ENCODE measurements at regions not wholly inside any gene's neighbourhood (a gene's known extent, or its start where the extent isn't known, plus 50 kb on each side); places are given as distances from the start of the nearest gene placed in this dataset.
"Not testable (repeated sequence)": the region's sequence is repeated elsewhere in the genome, so short reads cannot be mapped to it uniquely, and the experiment has no call there.

DNA sequence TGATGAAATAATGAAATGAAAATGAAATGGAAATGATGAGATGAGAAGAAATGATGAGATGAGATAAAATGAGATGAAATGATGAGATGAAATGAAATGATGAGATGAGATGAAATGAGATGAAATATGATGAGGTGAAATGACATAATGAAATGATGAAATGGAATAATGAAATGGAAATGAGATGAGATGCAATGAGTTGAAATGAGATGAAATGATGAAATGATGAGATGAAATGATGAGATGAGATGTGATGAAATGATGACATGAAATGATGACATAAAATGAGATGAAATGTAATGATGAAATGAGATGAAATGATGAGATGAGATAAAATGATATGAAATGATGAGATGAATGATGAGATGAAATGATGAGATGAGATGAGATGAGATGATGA is 342.7 kb upstream of the PLGLB1 start:
- DNase-seq (ENCODE audit: low read depth); in situ Hi-C loops (cut with HindIII; ENCODE audit: low pct_unique_long_range_greater_than_20kb, low sequenced_read_pairs): not testable (repeated sequence)

GRCh38 chr2:87365038-87365437 is 343.4 kb upstream of the PLGLB1 start:
- in situ Hi-C loops (cut with HindIII; ENCODE audit: low pct_unique_long_range_greater_than_20kb, low sequenced_read_pairs); DNase-seq (ENCODE audit: low read depth): not testable (repeated sequence)

GRCh38 chr2:87386063-87386560 is 361.8 kb upstream of the PLGLB2 start:
- in situ Hi-C loops (cut with HindIII; ENCODE audit: low pct_unique_long_range_greater_than_20kb, low sequenced_read_pairs); DNase-seq (ENCODE audit: low read depth): not testable (repeated sequence)

GRCh38 chr2:87395784-87396183 is 352.1 kb upstream of the PLGLB2 start:
- in situ Hi-C loops (cut with HindIII; ENCODE audit: low pct_unique_long_range_greater_than_20kb, low sequenced_read_pairs); DNase-seq (ENCODE audit: low read depth): not testable (repeated sequence)

- DNase-seq (ENCODE audit: low read depth); in situ Hi-C loops (cut with HindIII; ENCODE audit: low pct_unique_long_range_greater_than_20kb, low sequenced_read_pairs): not testable (repeated sequence)
These were observed 351.2 kb upstream of the PLGLB2 start for GRCh38 chr2:87396551-87397265.

DNA sequence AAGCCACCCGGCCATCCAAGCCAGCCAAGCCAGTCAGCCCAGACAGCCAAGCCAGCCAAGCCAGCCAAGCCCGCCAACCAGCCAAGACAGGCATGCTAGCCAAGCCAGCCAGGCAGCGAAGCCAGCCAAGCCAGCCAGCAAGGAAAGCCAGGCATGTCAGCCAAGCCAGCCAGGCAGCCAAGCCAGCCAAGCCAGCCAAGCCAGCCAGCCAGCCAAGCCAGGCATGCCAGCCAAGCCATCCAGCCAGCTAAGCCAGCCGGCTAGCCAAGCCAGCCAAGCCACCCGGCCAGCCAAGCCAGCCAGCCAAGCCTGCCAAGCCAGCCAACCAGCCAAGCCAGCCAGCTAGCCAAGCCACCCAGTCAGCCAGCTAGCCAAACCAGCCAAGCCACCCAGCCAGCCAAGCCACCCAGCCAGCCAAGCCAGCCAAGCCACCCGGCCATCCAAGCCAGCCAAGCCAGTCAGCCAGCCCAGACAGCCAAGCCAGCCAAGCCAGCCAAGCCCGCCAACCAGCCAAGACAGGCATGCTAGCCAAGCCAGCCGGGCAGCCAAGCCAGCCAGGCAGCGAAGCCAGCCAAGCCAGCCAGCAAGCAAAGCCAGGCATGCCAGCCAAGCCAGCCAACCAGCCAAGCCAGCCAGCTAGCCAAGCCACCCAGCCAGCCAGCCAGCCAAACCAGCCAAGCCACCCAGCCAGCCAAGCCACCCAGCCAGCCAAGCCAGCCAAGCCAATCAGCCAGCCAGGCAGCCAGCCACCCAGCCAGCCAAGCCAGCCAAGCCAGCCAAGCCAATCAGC is 350.4 kb upstream of the PLGLB2 start:
- in situ Hi-C loops (cut with HindIII; ENCODE audit: low pct_unique_long_range_greater_than_20kb, low sequenced_read_pairs): not testable (repeated sequence)

GRCh38 chr2:87398567-87399305 is 349.2 kb upstream of the PLGLB2 start:
- in situ Hi-C loops (cut with HindIII; ENCODE audit: low pct_unique_long_range_greater_than_20kb, low sequenced_read_pairs): not testable (repeated sequence)

More for the DNA sequence above, 350.4 kb upstream of the PLGLB2 start:
- DNase-seq (ENCODE audit: low read depth): not testable (repeated sequence)

DNA sequence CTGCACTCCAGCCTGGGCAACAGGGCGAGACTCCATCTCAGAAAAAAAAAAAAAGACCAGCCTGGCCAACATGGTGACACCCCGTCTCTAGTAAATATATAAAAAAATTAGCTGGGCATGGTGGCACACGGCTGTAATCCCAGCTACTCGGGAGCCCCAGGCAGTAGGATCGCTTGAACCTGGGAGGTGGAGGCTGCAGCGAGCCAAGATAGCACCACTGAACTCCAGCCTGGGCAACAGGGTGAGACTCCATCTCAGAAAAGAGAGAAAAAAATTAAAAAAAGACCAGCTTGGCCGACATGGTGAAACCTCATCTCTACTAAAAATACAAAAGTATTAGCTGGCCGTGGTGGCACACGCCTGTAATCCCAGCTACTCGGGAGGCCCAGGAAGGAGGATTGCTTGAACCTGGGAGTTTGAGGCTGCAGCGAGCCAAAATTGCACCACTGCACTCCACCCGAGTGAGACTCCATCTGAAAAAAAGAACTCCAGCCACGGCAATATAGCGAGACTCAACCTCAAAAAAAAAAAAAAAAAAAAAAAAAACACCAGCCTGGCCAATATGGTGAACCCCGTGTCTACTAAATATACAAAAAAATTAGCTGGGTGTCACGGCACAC is 346.1 kb upstream of the PLGLB2 start:
- in situ Hi-C loops (cut with HindIII; ENCODE audit: low pct_unique_long_range_greater_than_20kb, low sequenced_read_pairs): no loop called here

More at GRCh38 chr2:87398567-87399305, 349.2 kb upstream of the PLGLB2 start:
- DNase-seq (ENCODE audit: low read depth): not testable (repeated sequence)

GRCh38 chr2:87403893-87404175 is 344.1 kb upstream of the PLGLB2 start:
- no peak for DNase-seq (ENCODE audit: low read depth)
- in situ Hi-C loops (cut with HindIII; ENCODE audit: low pct_unique_long_range_greater_than_20kb, low sequenced_read_pairs): no loop called here

More for the DNA sequence above, 346.1 kb upstream of the PLGLB2 start:
- no peak for DNase-seq (ENCODE audit: low read depth)

DNA sequence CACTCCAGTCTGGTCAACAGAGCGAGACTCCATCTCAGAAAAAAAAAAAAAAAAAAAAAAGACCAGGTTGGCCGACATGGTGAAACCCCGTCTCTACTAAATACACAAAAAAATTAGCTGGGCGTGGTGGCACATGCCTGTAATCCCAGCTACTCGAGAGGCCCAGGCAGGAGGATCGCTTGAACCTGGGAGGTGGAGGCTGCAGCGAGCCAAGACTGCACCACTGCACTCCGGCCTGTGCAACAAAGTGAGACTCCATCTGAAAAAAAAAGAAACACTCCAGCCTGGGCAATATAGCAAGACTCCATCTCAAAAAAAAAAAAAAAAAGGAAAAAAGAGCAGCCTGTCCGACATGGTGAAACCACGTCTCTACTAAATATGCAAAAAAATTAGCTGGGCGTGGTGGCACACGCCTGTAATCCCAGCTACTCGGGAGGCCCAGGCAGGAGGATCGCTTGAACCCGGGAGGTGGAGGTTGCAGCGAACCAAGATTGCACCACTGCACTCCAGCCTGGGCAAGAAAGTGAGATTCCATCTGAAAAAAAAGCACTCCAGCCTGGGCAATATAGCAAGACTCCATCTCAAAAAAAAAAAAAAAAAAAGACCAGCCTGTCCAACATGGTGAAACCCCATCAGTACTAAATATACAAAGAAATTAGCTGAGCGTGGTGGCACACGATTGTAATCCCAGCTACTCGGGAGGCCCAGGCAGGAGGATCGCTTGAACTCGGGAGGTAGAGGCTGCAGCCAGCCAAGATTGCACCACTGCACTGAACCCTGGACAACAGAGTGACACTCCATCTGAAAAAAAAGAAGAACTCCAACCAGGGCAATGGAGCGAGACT is 343.3 kb upstream of the PLGLB2 start:
- in situ Hi-C loops (cut with HindIII; ENCODE audit: low pct_unique_long_range_greater_than_20kb, low sequenced_read_pairs); DNase-seq (ENCODE audit: low read depth): not testable (repeated sequence)

DNA sequence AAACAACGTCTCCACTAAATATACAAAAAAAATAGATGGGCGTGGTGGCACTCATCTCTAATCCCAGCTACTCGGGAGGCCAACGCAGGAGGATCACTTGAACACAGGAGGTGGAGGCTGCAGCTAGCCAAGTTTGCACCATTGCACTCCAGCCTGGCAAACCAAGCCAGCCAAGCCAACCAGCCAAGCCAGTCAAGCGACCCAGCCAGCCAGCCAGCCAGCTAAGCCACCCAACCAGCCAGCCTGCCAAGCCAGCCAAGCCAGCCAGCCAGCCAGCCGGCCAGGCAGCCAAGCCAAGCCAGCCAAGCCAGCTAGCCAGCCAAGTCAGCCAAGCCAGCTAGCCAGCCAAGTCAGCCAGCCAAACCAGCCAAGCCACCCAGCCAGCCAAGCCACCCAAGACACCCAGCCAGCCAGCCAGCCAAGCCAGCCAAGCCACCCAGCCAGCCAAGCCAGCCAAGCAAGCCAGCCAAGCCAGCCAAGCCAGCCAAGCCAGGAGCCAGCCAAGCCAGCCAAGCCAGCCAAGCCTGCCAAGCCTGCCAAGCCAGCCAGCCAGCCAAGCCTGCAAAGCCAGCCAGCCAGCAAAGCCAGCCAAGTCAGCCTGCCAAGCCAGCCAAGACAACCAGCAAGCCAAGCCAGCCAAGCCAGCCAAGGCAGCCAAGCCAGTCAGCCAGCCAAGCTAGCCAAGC is 342.2 kb upstream of the PLGLB2 start:
- in situ Hi-C loops (cut with HindIII; ENCODE audit: low pct_unique_long_range_greater_than_20kb, low sequenced_read_pairs); DNase-seq (ENCODE audit: low read depth): not testable (repeated sequence)

GRCh38 chr2:87406406-87407175 is 341.3 kb upstream of the PLGLB2 start:
- in situ Hi-C loops (cut with HindIII; ENCODE audit: low pct_unique_long_range_greater_than_20kb, low sequenced_read_pairs); DNase-seq (ENCODE audit: low read depth): not testable (repeated sequence)

DNA sequence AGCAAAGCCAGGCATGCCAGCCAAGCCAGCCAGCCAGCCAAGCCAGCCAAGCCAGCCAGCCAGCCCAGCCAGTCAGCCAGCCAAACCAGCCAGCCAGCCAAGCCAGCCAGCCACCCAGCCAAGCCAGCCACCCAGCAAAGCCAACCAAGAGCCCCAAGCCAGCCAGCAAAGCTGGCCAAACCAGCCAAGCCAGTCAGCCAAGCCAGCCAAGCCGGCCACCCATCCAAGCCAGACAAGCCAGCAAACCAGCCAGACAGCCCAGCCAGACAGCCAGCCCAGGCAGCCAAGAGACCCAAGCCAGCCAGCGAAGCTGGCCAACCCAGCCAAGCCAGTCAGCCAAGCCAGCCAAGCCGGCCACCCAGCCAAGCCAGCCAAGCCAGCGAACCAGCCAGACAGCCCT is 338.3 kb upstream of the PLGLB2 start:
- in situ Hi-C loops (cut with HindIII; ENCODE audit: low pct_unique_long_range_greater_than_20kb, low sequenced_read_pairs); DNase-seq (ENCODE audit: low read depth): not testable (repeated sequence)

- in situ Hi-C loops (cut with HindIII; ENCODE audit: low pct_unique_long_range_greater_than_20kb, low sequenced_read_pairs); DNase-seq (ENCODE audit: low read depth): not testable (repeated sequence)
These were observed 337.5 kb upstream of the PLGLB2 start for GRCh38 chr2:87410371-87410770.

DNA sequence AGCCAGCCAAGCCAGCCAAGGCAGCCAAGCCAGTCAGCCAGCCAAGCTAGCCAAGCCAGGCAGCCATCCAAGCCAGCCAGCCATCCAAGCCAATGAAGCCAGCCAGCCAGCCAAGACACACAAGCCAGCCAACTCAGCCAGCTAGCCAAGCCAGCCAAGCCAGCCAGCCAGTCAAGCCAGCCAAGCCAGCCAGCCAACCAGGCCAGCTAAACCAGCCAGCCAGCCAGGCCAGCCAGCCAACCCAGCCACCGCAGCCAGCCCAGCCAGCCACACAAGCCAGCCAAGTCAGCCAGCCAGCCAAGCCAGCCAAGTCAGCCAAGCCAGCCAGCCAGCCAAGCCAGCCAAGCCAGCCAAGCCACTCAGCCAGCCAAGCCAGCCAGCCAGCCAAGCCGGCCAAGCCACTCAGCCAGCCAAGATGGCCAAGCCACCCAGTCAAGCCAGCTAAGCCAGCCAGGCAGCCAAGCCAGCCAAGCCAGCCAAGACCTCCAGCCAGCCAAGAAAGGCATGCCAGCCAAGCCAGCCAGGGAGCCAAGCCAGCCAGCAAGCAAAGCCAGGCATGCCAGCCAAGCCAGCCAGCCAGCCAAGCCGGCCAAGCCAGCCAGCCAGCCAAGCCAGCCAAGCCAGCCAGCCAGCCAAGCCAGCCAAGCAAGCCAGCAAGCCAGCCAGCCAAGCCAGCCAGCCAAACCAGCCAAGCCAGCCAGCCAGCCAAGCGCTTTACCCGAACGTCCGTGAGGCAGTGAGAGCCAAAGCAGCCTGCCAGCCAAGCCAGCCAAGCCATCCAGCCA is 335.7 kb upstream of the PLGLB2 start:
- in situ Hi-C loops (cut with HindIII; ENCODE audit: low pct_unique_long_range_greater_than_20kb, low sequenced_read_pairs); DNase-seq (ENCODE audit: low read depth): not testable (repeated sequence)

All from Caki2 (cell line).